DOHH2 (cell line): ENCODE measurements at regions not wholly inside any gene's neighbourhood (a gene's known extent, or its start where the extent isn't known, plus 50 kb on each side); places are given as distances from the start of the nearest gene placed in this dataset.
"Not testable (repeated sequence)": the region's sequence is repeated elsewhere in the genome, so short reads cannot be mapped to it uniquely, and the experiment has no call there.

Experiments used
- EZH2phosphoT487 ChIP-seq: fragments of 200-600 bp; sonication (generic); IDR thresholded peaks from 2 replicates; pipeline ENCODE4 v1.6.1; 2017; ENCODE audit warnings: borderline replicate concordance, mild to moderate bottlenecking, antibody characterized with exemption, low read length, moderate library complexity, mixed read lengths
- TF ChIP-seq, protein P1 (sequence below): fragments of 200-600 bp; sonication (generic); IDR thresholded peaks from one replicate; pipeline ENCODE4 v1.5.1; 2014; ENCODE audit warnings: antibody characterized with exemption, mild to moderate bottlenecking, low read depth, low read length; ENCODE audit not compliant: poor library complexity, severe bottlenecking

DNA sequence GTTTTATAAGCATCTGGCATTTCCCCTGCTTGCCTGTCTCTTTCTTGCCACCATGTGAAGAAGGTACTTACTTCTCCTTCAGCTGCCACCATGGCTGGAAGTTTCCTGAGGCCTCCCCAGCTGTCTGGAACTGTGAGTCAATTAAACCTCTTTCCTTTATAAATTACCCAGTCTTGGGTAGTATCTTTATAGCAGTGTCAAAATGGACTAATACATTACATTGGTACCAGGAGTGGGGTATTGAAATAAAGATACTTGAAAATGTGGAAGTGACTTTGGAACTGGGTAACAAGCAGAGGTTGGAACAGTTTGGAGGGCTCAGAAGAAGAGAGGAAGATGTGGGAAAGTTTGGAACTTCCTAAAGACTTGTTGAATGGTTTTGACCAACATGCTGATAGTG is 223.9 kb upstream of the F9 start:
- TF ChIP-seq, protein P1, sequence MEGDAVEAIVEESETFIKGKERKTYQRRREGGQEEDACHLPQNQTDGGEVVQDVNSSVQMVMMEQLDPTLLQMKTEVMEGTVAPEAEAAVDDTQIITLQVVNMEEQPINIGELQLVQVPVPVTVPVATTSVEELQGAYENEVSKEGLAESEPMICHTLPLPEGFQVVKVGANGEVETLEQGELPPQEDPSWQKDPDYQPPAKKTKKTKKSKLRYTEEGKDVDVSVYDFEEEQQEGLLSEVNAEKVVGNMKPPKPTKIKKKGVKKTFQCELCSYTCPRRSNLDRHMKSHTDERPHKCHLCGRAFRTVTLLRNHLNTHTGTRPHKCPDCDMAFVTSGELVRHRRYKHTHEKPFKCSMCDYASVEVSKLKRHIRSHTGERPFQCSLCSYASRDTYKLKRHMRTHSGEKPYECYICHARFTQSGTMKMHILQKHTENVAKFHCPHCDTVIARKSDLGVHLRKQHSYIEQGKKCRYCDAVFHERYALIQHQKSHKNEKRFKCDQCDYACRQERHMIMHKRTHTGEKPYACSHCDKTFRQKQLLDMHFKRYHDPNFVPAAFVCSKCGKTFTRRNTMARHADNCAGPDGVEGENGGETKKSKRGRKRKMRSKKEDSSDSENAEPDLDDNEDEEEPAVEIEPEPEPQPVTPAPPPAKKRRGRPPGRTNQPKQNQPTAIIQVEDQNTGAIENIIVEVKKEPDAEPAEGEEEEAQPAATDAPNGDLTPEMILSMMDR = not testable (repeated sequence)
- not testable (repeated sequence) for TF ChIP-seq EZH2phosphoT487
